ENCODE measurements at regions not wholly inside any gene's neighbourhood (a gene's known extent, or its start where the extent isn't known, plus 50 kb on each side); places are given as distances from the start of the nearest gene placed in this dataset.

DNA sequence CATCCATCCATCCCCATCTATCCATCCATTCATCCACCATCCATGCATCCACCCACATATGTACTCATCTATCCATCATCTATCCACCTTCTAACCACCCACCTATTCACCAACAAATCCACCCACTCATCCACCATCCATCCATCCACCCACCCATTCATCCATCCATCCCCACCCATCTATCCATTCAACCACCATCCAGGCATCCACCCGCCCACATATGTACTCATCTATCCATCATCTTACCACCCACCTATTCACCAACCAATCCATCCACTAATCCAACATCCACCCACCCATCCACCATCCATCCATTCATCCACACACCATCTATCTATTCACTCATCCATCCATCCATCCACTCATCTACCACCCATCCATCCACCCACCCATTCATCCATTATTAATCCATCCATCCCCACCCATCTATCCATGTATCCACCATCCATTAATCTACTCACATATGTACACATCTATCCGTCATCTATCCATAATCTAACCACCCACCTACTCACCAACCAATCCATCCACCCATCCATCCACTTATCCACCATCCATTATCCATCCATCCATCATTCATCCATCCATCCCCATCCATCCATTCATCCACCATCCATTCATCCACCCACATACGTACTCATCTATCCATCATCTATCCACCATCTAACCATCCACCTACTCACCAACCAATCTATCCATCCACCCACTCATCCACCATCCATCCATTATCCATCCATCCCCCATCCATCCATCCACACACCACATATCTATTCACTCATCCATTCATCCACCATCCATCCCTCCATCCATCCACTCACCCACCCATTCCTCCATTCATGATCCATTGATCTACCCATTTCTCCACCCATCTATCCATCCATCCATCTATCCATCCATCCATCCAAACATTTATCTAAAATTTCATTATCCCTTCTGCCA lies 940.0 kb downstream of the BRD1 start:
- TF ChIP-seq CTCF (IDR thresholded peaks at IDR 0.05; ENCODE audit: low read depth, low read length) (no peak), MYC (IDR thresholded peaks at IDR 0.05; ENCODE audit: low read depth, low read length) (no peak), POLR2A (IDR thresholded peaks at IDR 0.05; ENCODE audit: extremely low read depth, insufficient read length) (no peak)

Measured in NB4 (cell line).